Astrocyte (in vitro differentiated cells and primary cell): ENCODE measurements at regions not wholly inside any gene's neighbourhood (a gene's known extent, or its start where the extent isn't known, plus 50 kb on each side); places are given as distances from the start of the nearest gene placed in this dataset.

Experiments
- EZH2 ChIP-seq: IDR thresholded peaks from 2 replicates; pipeline ENCODE4 v1.6.1; 2012; ENCODE audit warnings: mild to moderate bottlenecking, low read length, inconsistent platforms; ENCODE audit not compliant: insufficient read depth
- TF ChIP-seq, protein P1 (sequence below): IDR thresholded peaks from 2 replicates; pipeline ENCODE4 v1.5.1; 2011; ENCODE audit warnings: low read depth, mild to moderate bottlenecking, inconsistent platforms, low read length, moderate library complexity; ENCODE audit not compliant: insufficient read depth

GRCh38 chrX:129188231-129188630 lies 335.1 kb downstream of the SMARCA1 start:
- TF ChIP-seq, protein P1, sequence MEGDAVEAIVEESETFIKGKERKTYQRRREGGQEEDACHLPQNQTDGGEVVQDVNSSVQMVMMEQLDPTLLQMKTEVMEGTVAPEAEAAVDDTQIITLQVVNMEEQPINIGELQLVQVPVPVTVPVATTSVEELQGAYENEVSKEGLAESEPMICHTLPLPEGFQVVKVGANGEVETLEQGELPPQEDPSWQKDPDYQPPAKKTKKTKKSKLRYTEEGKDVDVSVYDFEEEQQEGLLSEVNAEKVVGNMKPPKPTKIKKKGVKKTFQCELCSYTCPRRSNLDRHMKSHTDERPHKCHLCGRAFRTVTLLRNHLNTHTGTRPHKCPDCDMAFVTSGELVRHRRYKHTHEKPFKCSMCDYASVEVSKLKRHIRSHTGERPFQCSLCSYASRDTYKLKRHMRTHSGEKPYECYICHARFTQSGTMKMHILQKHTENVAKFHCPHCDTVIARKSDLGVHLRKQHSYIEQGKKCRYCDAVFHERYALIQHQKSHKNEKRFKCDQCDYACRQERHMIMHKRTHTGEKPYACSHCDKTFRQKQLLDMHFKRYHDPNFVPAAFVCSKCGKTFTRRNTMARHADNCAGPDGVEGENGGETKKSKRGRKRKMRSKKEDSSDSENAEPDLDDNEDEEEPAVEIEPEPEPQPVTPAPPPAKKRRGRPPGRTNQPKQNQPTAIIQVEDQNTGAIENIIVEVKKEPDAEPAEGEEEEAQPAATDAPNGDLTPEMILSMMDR = no peak
- no peak for TF ChIP-seq EZH2
